A673 (cell line): ENCODE measurements at regions not wholly inside any gene's neighbourhood (a gene's known extent, or its start where the extent isn't known, plus 50 kb on each side); places are given as distances from the start of the nearest gene placed in this dataset.

ENCODE experiments used
- EZH2 ChIP-seq: fragments of 200-600 bp; sonication (generic); IDR thresholded peaks from 2 replicates; pipeline ENCODE4 v1.6.1; 2017; ENCODE audit warnings: borderline replicate concordance, low read depth, mild to moderate bottlenecking, mixed read lengths, antibody characterized with exemption, low read length; ENCODE audit not compliant: poor library complexity, severe bottlenecking
- TF ChIP-seq, protein P1 (sequence below): fragments of 300-800, 200-600 bp; sonication (generic); conservative IDR thresholded peaks from 2 replicates; pipeline ENCODE4 v1.5.1; 2017; ENCODE audit warnings: low read depth, mild to moderate bottlenecking, antibody characterized with exemption, low read length, moderate library complexity, mixed read lengths

DNA sequence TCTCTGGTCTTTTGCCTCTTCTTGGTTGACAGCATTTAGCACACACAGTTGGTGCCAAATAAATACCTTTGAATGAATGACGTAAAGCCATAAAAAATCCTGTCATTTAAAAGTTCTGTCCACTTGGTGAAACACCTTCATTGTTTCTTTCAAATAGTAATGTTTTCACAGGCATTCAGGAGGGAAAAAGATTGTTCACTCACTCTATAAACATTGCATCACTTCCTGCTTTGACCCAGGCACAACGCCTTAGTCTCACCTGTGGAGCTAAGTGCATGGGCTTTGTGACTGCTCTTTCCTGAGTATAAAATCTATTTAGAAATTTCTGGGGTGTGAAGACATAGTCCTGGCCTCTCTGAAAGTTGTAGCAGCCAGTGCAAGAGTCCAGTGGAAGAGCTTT lies 88.9 kb upstream of the CXCL14 start:
- TF ChIP-seq, protein P1, sequence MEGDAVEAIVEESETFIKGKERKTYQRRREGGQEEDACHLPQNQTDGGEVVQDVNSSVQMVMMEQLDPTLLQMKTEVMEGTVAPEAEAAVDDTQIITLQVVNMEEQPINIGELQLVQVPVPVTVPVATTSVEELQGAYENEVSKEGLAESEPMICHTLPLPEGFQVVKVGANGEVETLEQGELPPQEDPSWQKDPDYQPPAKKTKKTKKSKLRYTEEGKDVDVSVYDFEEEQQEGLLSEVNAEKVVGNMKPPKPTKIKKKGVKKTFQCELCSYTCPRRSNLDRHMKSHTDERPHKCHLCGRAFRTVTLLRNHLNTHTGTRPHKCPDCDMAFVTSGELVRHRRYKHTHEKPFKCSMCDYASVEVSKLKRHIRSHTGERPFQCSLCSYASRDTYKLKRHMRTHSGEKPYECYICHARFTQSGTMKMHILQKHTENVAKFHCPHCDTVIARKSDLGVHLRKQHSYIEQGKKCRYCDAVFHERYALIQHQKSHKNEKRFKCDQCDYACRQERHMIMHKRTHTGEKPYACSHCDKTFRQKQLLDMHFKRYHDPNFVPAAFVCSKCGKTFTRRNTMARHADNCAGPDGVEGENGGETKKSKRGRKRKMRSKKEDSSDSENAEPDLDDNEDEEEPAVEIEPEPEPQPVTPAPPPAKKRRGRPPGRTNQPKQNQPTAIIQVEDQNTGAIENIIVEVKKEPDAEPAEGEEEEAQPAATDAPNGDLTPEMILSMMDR, result no peak
- no peak for TF ChIP-seq EZH2
